ENCODE measurements at regions not wholly inside any gene's neighbourhood (a gene's known extent, or its start where the extent isn't known, plus 50 kb on each side); places are given as distances from the start of the nearest gene placed in this dataset.

DNA sequence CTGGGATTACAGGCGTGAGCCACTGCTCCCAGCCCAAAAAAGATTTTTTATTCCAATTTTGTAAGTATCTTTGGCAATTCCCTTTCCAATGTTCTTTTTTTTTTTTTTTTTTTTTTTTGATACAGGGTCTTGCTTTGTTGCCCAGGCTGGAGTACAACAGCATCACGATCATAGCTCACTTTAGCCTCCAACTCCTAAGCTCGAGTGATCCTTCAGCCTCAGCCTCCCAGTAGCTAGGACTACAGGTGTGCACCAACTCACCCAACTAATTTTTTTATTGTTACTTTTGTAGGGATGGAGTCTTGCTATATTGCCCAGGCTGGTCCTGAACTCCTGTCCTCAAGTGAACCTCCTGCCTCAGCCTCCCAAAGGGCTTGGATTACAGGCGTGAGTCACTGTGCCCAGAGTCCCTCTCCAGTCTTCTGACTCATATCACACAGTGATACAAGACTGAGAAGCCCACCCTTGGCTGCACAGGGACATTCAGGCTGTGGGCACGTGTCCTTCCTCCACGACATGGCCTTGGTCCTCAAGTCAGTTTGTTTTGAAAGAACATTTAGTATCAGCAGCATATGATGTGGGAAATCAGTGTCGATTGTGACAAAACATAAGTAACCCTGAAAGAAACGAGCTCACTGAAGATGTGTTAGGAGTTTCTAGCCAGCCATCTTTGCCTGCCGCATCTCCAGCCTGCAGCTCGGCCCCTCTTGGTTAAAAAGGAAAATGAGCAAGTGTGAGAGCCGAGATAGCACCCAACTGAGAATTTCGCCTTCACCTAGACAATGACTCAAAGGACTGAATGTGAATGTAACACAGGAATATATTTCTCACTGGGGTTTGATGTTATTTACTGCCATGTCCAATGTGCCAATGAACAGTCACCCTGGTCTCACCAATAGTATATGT, 175.5 kb downstream of the MN1 start:
- Histone ChIP-seq H3K9ac (ENCODE audit: low read length) (no peak overlapping the region), H3K79me2 (ENCODE audit: insufficient read depth, low read length) (no peaks in the 10 kb centered on the region), H3K27ac (ENCODE audit: low read depth, low read length) (no peak overlapping the region), H2AFZ (ENCODE audit: low read depth, low read length) (no peak overlapping the region), H3K27me3 (ENCODE audit: insufficient read depth, low read length) (no peaks in the 10 kb centered on the region), H3K9me3 (ENCODE audit: insufficient read depth, low read depth, low read length) (no peaks in the 10 kb centered on the region), H3K4me2 (ENCODE audit: low read length) (no peak overlapping the region), H3K4me1 (ENCODE audit: insufficient read depth, low read length) (no peaks in the 10 kb centered on the region), H3K4me3 (ENCODE audit: insufficient read depth, low read depth, low read length) (no peak overlapping the region), H4K20me1 (ENCODE audit: insufficient read depth, low read length) (no peaks in the 10 kb centered on the region), H3K36me3 (ENCODE audit: insufficient read depth, low read length) (no peaks in the 10 kb centered on the region)
- Mint-ChIP-seq H3K4me3 (ENCODE audit: unreplicated experiment) (peak overlapping the region; percentile 34), H3K27ac (ENCODE audit: unreplicated experiment) (peak overlapping the region; percentile 41), H3K27me3 (ENCODE audit: low read depth, unreplicated experiment) (no peaks in the 10 kb centered on the region), H3K36me3 (ENCODE audit: low read depth, unreplicated experiment) (no peaks in the 10 kb centered on the region), H3K4me1 (ENCODE audit: low read depth, unreplicated experiment) (peaks cover 11% of the 10 kb centered on the region), H3K9me3 (ENCODE audit: unreplicated experiment) (peaks cover 4% of the 10 kb centered on the region)
- DNase-seq (ENCODE audit: low read depth), result no peak
- FAIRE-seq, result no peak
- TF ChIP-seq, protein P1, sequence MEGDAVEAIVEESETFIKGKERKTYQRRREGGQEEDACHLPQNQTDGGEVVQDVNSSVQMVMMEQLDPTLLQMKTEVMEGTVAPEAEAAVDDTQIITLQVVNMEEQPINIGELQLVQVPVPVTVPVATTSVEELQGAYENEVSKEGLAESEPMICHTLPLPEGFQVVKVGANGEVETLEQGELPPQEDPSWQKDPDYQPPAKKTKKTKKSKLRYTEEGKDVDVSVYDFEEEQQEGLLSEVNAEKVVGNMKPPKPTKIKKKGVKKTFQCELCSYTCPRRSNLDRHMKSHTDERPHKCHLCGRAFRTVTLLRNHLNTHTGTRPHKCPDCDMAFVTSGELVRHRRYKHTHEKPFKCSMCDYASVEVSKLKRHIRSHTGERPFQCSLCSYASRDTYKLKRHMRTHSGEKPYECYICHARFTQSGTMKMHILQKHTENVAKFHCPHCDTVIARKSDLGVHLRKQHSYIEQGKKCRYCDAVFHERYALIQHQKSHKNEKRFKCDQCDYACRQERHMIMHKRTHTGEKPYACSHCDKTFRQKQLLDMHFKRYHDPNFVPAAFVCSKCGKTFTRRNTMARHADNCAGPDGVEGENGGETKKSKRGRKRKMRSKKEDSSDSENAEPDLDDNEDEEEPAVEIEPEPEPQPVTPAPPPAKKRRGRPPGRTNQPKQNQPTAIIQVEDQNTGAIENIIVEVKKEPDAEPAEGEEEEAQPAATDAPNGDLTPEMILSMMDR (IDR thresholded peaks at IDR 0.05; ENCODE audit: insufficient read depth, low read depth, low read length), result no peak
- TF ChIP-seq EZH2 (IDR thresholded peaks at IDR 0.05; ENCODE audit: insufficient read depth, low read length), result no peak

DNA sequence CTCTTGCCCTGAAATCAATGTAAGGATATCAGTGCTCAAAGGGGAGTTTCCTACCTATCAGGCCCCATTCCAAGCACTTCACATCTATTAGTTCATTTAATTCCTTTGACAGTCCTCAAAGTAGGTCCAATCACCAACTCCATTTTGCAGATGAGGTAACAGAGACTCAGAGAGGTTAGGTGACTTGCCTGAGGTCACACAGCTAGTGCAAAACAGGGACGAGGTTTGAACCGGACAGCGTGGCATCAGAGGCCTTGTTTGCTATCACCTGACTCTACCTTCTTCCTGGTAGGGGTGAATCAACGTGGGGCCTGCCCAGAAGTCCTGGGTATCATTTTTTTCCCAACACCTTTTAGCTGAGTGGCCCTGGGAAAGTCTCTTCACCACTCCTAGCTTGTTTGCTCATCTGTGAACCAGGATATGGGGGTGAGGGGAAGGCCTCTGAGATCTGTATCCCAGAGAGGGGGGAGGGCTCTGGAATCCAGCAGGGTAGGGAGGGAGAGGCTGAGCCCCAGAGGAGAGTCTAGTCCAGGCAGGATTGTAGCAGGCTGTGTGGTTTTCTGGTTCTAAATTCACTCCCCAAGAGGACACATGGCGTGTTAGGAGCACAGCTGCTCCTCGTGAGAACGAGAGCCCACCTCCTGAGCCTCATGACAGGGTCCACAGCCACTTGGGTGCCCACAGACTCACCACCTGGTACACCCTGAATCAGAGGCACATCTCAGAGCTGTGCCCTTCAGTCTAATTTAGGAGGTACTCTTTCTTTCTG, 174.7 kb downstream of the MN1 start:
- FAIRE-seq (no peak), DNase-seq (ENCODE audit: low read depth) (no peak)
- Mint-ChIP-seq H3K27me3 (ENCODE audit: low read depth, unreplicated experiment) (no peaks in the 10 kb centered on the region), H3K9me3 (ENCODE audit: unreplicated experiment) (peaks cover 4% of the 10 kb centered on the region), H3K4me1 (ENCODE audit: low read depth, unreplicated experiment) (peaks cover 9% of the 10 kb centered on the region), H3K27ac (ENCODE audit: unreplicated experiment) (no peak overlapping the region), H3K36me3 (ENCODE audit: low read depth, unreplicated experiment) (no peaks in the 10 kb centered on the region), H3K4me3 (ENCODE audit: unreplicated experiment) (no peak overlapping the region)
- Histone ChIP-seq H3K4me3 (ENCODE audit: insufficient read depth, low read depth, low read length) (no peak overlapping the region), H3K4me1 (ENCODE audit: insufficient read depth, low read length) (no peaks in the 10 kb centered on the region), H3K36me3 (ENCODE audit: insufficient read depth, low read length) (no peaks in the 10 kb centered on the region), H2AFZ (ENCODE audit: low read depth, low read length) (no peak overlapping the region), H3K27ac (ENCODE audit: low read depth, low read length) (no peak overlapping the region), H3K79me2 (ENCODE audit: insufficient read depth, low read length) (no peaks in the 10 kb centered on the region), H3K27me3 (ENCODE audit: insufficient read depth, low read length) (no peaks in the 10 kb centered on the region), H3K4me2 (ENCODE audit: low read length) (no peak overlapping the region), H3K9ac (ENCODE audit: low read length) (no peak overlapping the region), H4K20me1 (ENCODE audit: insufficient read depth, low read length) (no peaks in the 10 kb centered on the region), H3K9me3 (ENCODE audit: insufficient read depth, low read depth, low read length) (no peaks in the 10 kb centered on the region)
- TF ChIP-seq, protein P1 (IDR thresholded peaks at IDR 0.05; ENCODE audit: insufficient read depth, low read depth, low read length), result no peak
- TF ChIP-seq EZH2 (IDR thresholded peaks at IDR 0.05; ENCODE audit: insufficient read depth, low read length), result no peak

All from astrocyte (in vitro differentiated cells and primary cell).